ENCODE measurements at regions not wholly inside any gene's neighbourhood (a gene's known extent, or its start where the extent isn't known, plus 50 kb on each side); places are given as distances from the start of the nearest gene placed in this dataset.

DNA sequence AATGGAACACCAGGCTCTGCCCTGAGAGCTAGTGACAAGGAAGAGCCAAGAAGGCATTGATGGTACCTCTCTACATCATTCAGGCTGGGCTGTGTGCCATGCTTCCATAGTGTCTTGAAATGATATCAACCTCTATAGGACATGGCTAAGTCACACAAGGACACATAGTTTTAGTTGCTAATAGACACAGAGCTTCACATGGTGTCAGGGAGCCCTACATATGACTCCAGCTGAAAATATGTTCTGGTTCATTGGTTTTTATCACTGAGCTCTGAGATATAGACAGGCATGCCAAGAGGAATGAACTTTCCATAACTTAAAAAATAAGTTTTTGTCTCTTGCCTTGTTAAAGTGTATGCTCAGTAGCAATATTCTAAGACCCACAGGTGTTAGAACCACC, 72.1 kb upstream of the PRKG2 start:
- no peaks in the 10 kb centered on the region for H3K36me3 ChIP-seq
- no peaks in the 10 kb centered on the region for H3K9me3 ChIP-seq
- H3K4me3 ChIP-seq: no peak overlapping the region
- intact Hi-C loops (cut with DNase I; ENCODE audit: low total_unique reads): no loop called here
- H3K27me3 ChIP-seq: no peaks in the 10 kb centered on the region
- H3K4me1 ChIP-seq: no peaks in the 10 kb centered on the region
- no peak for DNase-seq
- TF ChIP-seq, protein P1, sequence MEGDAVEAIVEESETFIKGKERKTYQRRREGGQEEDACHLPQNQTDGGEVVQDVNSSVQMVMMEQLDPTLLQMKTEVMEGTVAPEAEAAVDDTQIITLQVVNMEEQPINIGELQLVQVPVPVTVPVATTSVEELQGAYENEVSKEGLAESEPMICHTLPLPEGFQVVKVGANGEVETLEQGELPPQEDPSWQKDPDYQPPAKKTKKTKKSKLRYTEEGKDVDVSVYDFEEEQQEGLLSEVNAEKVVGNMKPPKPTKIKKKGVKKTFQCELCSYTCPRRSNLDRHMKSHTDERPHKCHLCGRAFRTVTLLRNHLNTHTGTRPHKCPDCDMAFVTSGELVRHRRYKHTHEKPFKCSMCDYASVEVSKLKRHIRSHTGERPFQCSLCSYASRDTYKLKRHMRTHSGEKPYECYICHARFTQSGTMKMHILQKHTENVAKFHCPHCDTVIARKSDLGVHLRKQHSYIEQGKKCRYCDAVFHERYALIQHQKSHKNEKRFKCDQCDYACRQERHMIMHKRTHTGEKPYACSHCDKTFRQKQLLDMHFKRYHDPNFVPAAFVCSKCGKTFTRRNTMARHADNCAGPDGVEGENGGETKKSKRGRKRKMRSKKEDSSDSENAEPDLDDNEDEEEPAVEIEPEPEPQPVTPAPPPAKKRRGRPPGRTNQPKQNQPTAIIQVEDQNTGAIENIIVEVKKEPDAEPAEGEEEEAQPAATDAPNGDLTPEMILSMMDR (IDR thresholded peaks at IDR 0.05): no peak
- no peak overlapping the region for H3K27ac ChIP-seq

DNA sequence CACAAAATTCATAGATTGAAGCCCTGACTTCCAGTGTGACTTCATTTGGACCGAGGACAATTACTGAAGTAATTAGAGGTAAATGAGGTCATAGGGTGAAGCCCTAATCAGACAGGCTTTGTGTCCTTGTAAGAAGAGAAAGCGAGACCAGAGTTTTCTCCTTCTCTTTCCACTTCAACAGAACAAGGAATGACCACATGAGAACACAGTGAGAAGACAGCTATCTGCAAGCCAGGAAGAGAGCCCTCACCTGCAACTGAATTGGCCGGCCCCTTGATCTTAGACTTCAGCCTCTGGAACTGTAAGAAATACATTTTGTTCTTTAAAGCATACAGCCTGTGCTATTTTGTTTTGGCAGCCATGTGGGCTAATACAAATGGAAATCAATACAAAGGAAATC, 67.1 kb upstream of the PRKG2 start:
- no peaks in the 10 kb centered on the region for H3K4me1 ChIP-seq
- H3K36me3 ChIP-seq: no peaks in the 10 kb centered on the region
- intact Hi-C loops (cut with DNase I; ENCODE audit: low total_unique reads): no loop called here
- no peak overlapping the region for H3K4me3 ChIP-seq
- DNase-seq: no peak
- no peak overlapping the region for H3K27ac ChIP-seq
- H3K9me3 ChIP-seq: no peaks in the 10 kb centered on the region
- TF ChIP-seq, protein P1 (IDR thresholded peaks at IDR 0.05): no peak
- no peaks in the 10 kb centered on the region for H3K27me3 ChIP-seq

DNA sequence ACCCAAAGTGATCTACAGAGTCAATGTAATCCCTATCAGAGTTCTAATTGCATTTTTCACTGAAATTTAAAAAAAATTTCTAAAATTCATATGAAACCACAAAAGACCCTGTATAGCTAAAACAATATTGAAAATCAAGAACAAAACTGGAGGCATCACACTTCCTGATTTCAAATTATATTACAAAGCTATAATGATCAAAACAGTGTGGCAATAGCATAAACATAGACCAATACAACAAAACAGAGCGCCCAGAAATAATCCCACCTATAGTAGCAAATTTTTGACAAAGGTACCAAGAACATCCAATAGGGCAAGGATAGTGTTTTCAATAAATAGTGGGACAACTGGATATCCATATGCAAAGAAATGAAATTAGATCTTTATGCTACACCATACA, 59.4 kb upstream of the PRKG2 start:
- intact Hi-C loops (cut with DNase I; ENCODE audit: low total_unique reads): no loop called here
- H3K36me3 ChIP-seq: no peaks in the 10 kb centered on the region
- TF ChIP-seq, protein P1 (IDR thresholded peaks at IDR 0.05): no peak
- H3K9me3 ChIP-seq: peaks cover 0 to 6% (median 0%) of the 10 kb centered on the region in 3 donors
- H3K27me3 ChIP-seq: no peaks in the 10 kb centered on the region
- no peaks in the 10 kb centered on the region for H3K4me1 ChIP-seq
- DNase-seq: no peak
- H3K27ac ChIP-seq: no peak overlapping the region
- no peak overlapping the region for H3K4me3 ChIP-seq

DNA sequence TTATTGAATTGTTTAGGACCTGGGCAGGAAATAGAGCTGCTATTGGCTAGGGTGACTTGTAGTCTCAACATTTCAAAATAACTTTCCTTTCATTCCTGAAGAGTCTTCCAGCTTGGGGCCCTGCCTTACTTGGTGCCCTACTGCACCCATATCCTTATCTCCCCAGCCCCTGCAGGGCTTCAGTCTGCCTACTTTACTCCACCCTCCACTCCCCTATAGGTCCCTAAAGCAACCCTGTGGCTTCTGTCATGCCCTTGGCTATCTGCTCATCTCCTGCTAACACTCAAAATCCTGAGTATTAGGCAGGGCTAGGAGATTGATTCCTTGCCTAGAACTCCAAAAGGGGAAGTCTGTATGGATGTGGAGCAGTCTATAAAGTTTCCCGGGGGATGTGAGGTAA, 57.6 kb upstream of the PRKG2 start:
- TF ChIP-seq, protein P1 (IDR thresholded peaks at IDR 0.05): no peak
- intact Hi-C loops (cut with DNase I; ENCODE audit: low total_unique reads): no loop called here

More for the DNA sequence above, 57.6 kb upstream of the PRKG2 start:
- peaks cover 0 to 6% (median 0%) of the 10 kb centered on the region in 3 donors for H3K9me3 ChIP-seq
- H3K27me3 ChIP-seq: no peaks in the 10 kb centered on the region
- no peaks in the 10 kb centered on the region for H3K36me3 ChIP-seq
- H3K4me3 ChIP-seq: no peak overlapping the region
- DNase-seq: no peak
- no peak overlapping the region for H3K27ac ChIP-seq
- H3K4me1 ChIP-seq: no peaks in the 10 kb centered on the region

All from tibial artery (tissue), 4 donors.